H1 (cell line): ENCODE measurements at regions not wholly inside any gene's neighbourhood (a gene's known extent, or its start where the extent isn't known, plus 50 kb on each side); places are given as distances from the start of the nearest gene placed in this dataset.

Experiments used
- CTCF ChIA-PET: fragments of 300-600 bp; sonication (Branson Sonifier 250); formaldehyde crosslinking; loops from one replicate; lab custom pipeline; 2021; ENCODE audit not compliant: partially characterized antibody; lab: Charles Lee
- POLR2A ChIA-PET: fragments of 300-600 bp; sonication (Branson Sonifier 250); formaldehyde crosslinking; loops from one replicate; lab custom pipeline; 2021; ENCODE audit warnings: inconsistent platforms; ENCODE audit not compliant: partially characterized antibody; lab: Charles Lee
- DNase-seq, 2 experiments: peaks; one replicate each; pipeline versions ENCODE4 v3.0.0 to v3.0.0-alpha.2; 2010 to 2022; ENCODE audit warnings: low spot score in 2 of 2, low read depth in 1 of 2, mixed read lengths in 1 of 2
- FAIRE-seq: peaks from 2 replicates; lab custom pipeline; 2011; peaks lifted over from hg19 to GRCh38; lab: Jason Lieb, UNC
- H2AFZ ChIP-seq: 2 replicates; pipeline ENCODE4 v1.8.1; 2012; ENCODE audit warnings: low read length, inconsistent platforms
- H2AK5ac ChIP-seq: 2 replicates; pipeline ENCODE4 v1.6.1; 2013; ENCODE audit warnings: low read depth, low read length
- H2BK120ac ChIP-seq: replicated peaks from 2 replicates; pipeline ENCODE3; 2013; ENCODE audit warnings: low read depth, low read length, inconsistent platforms
- H2BK12ac ChIP-seq: 2 replicates; pipeline ENCODE4 v1.6.1; 2013; ENCODE audit warnings: low read depth, low read length
- H2BK15ac ChIP-seq: 2 replicates; pipeline ENCODE4 v1.6.1; 2013; ENCODE audit warnings: low read length
- H2BK20ac ChIP-seq: 2 replicates; pipeline ENCODE4 v1.6.1; 2013; ENCODE audit warnings: low read length
- H2BK5ac ChIP-seq: 2 replicates; pipeline ENCODE4 v1.6.1; 2013; ENCODE audit warnings: low read depth, low read length
- H3K14ac ChIP-seq: 2 replicates; pipeline ENCODE4 v1.6.1; 2013; ENCODE audit warnings: inconsistent platforms; ENCODE audit not compliant: insufficient read length
- H3K18ac ChIP-seq: 2 replicates; pipeline ENCODE4 v1.6.1; 2013; ENCODE audit warnings: low read length; ENCODE audit errors: extremely low read depth
- H3K23ac ChIP-seq: 2 replicates; pipeline ENCODE4 v1.6.1; 2013; ENCODE audit warnings: inconsistent platforms; ENCODE audit not compliant: insufficient read length
- H3K23me2 ChIP-seq: 2 replicates; pipeline ENCODE4 v1.6.1; 2013; ENCODE audit warnings: low read depth, low read length
- H3K27ac ChIP-seq: 2 replicates; pipeline ENCODE4 v1.6.1; 2011; ENCODE audit warnings: low read depth, low read length, inconsistent platforms
- H3K27me3 ChIP-seq, 4 experiments: replicated peaks in 1 of 4; 1 replicate in 1 of 4; 2 replicates in 3 of 4; pipeline versions ENCODE4 v1.6.1 to v1.8.1; 2011 to 2013; ENCODE audit warnings: low read length in 3 of 4, mild to moderate bottlenecking in 3 of 4, inconsistent platforms in 2 of 4, mixed read lengths in 2 of 4, moderate library complexity in 1 of 4; ENCODE audit not compliant: control insufficient read depth in 3 of 4, insufficient read depth in 3 of 4; ENCODE audit errors: extremely low read depth in 1 of 4
- H3K36me3 ChIP-seq, 4 experiments: 2 replicates each; pipeline versions ENCODE4 v1.6.1 to v1.8.1; 2011 to 2013; ENCODE audit warnings: mild to moderate bottlenecking in 4 of 4, low read length in 3 of 4, moderate library complexity in 2 of 4, control low read depth in 1 of 4, inconsistent platforms in 1 of 4; ENCODE audit not compliant: insufficient read depth in 4 of 4, control insufficient read depth in 2 of 4
- H3K4ac ChIP-seq: replicated peaks from 2 replicates; pipeline ENCODE3; 2013; ENCODE audit warnings: low read length, low read depth, mixed read lengths, inconsistent platforms; ENCODE audit not compliant: insufficient read length
- H3K4me1 ChIP-seq, 4 experiments: replicated peaks in 1 of 4; 1 replicate in 1 of 4; 2 replicates in 3 of 4; pipeline versions ENCODE4 v1.6.1 to v1.8.1; 2011 to 2013; ENCODE audit warnings: low read length in 3 of 4, inconsistent platforms in 2 of 4, mixed read lengths in 1 of 4; ENCODE audit not compliant: insufficient read depth in 4 of 4, control insufficient read depth in 3 of 4
- H3K4me2 ChIP-seq, 2 experiments: 2 replicates each; pipeline versions ENCODE4 v1.6.1 to v1.8.1; 2011 to 2013; ENCODE audit warnings: low read depth in 2 of 2, low read length in 2 of 2, control low read depth in 1 of 2, inconsistent platforms in 1 of 2, mild to moderate bottlenecking in 1 of 2; ENCODE audit not compliant: insufficient read depth in 1 of 2
- H3K4me3 ChIP-seq, 4 experiments: fragments of 200-600, 300-600 bp in 1 of 4; sonication (generic), shearing (Covaris generic), sonication (Bioruptor Twin) in 1 of 4; 2 replicates each; pipeline versions ENCODE4 v1.5.1 to v1.8.1; 2011 to 2016; ENCODE audit warnings: low read length in 4 of 4, low read depth in 3 of 4, control low read depth in 2 of 4, inconsistent platforms in 2 of 4, mild to moderate bottlenecking in 2 of 4, mixed read lengths in 1 of 4, moderate library complexity in 1 of 4; ENCODE audit not compliant: insufficient read depth in 2 of 4; ENCODE audit errors: extremely low read depth in 1 of 4
- H3K56ac ChIP-seq: replicated peaks from 2 replicates; pipeline ENCODE3; 2013; ENCODE audit warnings: low read depth, mild to moderate bottlenecking, mixed read lengths, low read length, inconsistent platforms; ENCODE audit not compliant: insufficient read length
- H3K79me1 ChIP-seq: 2 replicates; pipeline ENCODE4 v1.6.1; 2013; ENCODE audit warnings: low read depth, low read length, control low read depth
- H3K79me2 ChIP-seq, 2 experiments: 2 replicates each; pipeline versions ENCODE4 v1.6.1 to v1.8.1; 2012 to 2013; ENCODE audit warnings: low read length in 2 of 2, mild to moderate bottlenecking in 2 of 2, inconsistent platforms in 1 of 2; ENCODE audit not compliant: insufficient read depth in 2 of 2, control insufficient read depth in 1 of 2
- H3K9ac ChIP-seq, 4 experiments: replicated peaks in 1 of 4; 1 replicate in 1 of 4; 2 replicates in 3 of 4; pipeline versions ENCODE4 v1.6.1 to v1.8.1; 2011 to 2013; ENCODE audit warnings: low read depth in 3 of 4, low read length in 3 of 4, control low read depth in 2 of 4, mild to moderate bottlenecking in 2 of 4, moderate library complexity in 2 of 4, inconsistent platforms in 1 of 4; ENCODE audit errors: extremely low read depth in 1 of 4
- H3K9me3 ChIP-seq, 2 experiments: 2 replicates each; pipeline versions ENCODE4 v1.6.1 to v1.8.1; 2012 to 2013; ENCODE audit warnings: mild to moderate bottlenecking in 2 of 2, moderate library complexity in 2 of 2, control low read depth in 1 of 2, inconsistent platforms in 1 of 2, low read depth in 1 of 2, low read length in 1 of 2, mixed read lengths in 1 of 2; ENCODE audit not compliant: insufficient read depth in 2 of 2
- H4K20me1 ChIP-seq, 2 experiments: replicated peaks in 1 of 2; 2 replicates each; pipeline versions ENCODE3 to v1.8.1; 2011 to 2013; ENCODE audit warnings: inconsistent platforms in 2 of 2, low read length in 2 of 2, mild to moderate bottlenecking in 1 of 2; ENCODE audit not compliant: insufficient read depth in 2 of 2, control insufficient read depth in 1 of 2
- H4K5ac ChIP-seq: 2 replicates; pipeline ENCODE4 v1.6.1; 2013; ENCODE audit warnings: low read length, low read depth, mixed read lengths, inconsistent platforms; ENCODE audit not compliant: insufficient read length
- H4K8ac ChIP-seq: 2 replicates; pipeline ENCODE4 v1.8.0; 2013; ENCODE audit warnings: mild to moderate bottlenecking, moderate library complexity, low read length, inconsistent platforms; ENCODE audit not compliant: insufficient read depth; ENCODE audit errors: extremely low read depth
- H4K91ac ChIP-seq: replicated peaks from 2 replicates; pipeline ENCODE3; 2013; ENCODE audit warnings: low read length, mixed read lengths, inconsistent platforms; ENCODE audit not compliant: insufficient read length
- BACH1 ChIP-seq: IDR thresholded peaks from 2 replicates; pipeline ENCODE4 v1.6.1; 2012; ENCODE audit warnings: low read length, improper control_type of control experiment
- KDM5A ChIP-seq: fragments of 200-600 bp; IDR thresholded peaks from 2 replicates; pipeline ENCODE4 v1.7.1; 2012; ENCODE audit warnings: mild to moderate bottlenecking, low read length, inconsistent platforms, mixed read lengths
- PHF8 ChIP-seq: fragments of 200-600 bp; sonication (generic); conservative IDR thresholded peaks from 2 replicates; pipeline ENCODE4 v1.7.1; 2012; ENCODE audit warnings: low read depth, mild to moderate bottlenecking, inconsistent platforms, low read length, moderate library complexity
- POLR2A ChIP-seq, 2 experiments: IDR thresholded peaks; 1 replicate in 1 of 2; 2 replicates in 1 of 2; pipeline ENCODE4 v1.6.1; 2011; ENCODE audit warnings: low read depth in 2 of 2, low read length in 2 of 2, mild to moderate bottlenecking in 2 of 2; ENCODE audit errors: control extremely low read depth in 1 of 2
- RFX5 ChIP-seq: IDR thresholded peaks from 2 replicates; pipeline ENCODE4 v1.6.1; 2011; ENCODE audit warnings: low read depth, low read length, improper control_type of control experiment, borderline replicate concordance
- SAP30 ChIP-seq: fragments of 300-600 bp; sonication (generic); IDR thresholded peaks from 2 replicates; pipeline ENCODE4 v1.7.1; 2012; ENCODE audit warnings: low read length, moderate library complexity, mild to moderate bottlenecking, inconsistent platforms; ENCODE audit not compliant: insufficient read depth, insufficient replicate concordance
- SRF ChIP-seq: IDR thresholded peaks from 2 replicates; pipeline ENCODE4 v1.6.1; 2011; ENCODE audit warnings: mild to moderate bottlenecking, low read depth, low read length, moderate library complexity
- USF2 ChIP-seq: IDR thresholded peaks from 2 replicates; pipeline ENCODE4 v1.6.1; 2011; ENCODE audit warnings: low read length, improper control_type of control experiment

GRCh38 chr1:215472723-215473122 lies 94.4 kb upstream of the KCTD3 start:
- Histone ChIP-seq H3K79me1 (no peaks in the 10 kb centered on the region), H2AFZ (no peak overlapping the region), H3K14ac (no peak overlapping the region), H2BK15ac (no peak overlapping the region), H3K23ac (no peak overlapping the region), H3K27me3 (no peaks in the 10 kb centered on the region), H3K4me2 (no peak overlapping the region), H3K4me3 (no peak overlapping the region), H2BK5ac (no peak overlapping the region), H4K20me1 (no peaks in the 10 kb centered on the region), H3K23me2 (no peaks in the 10 kb centered on the region), H4K91ac (no peak overlapping the region), H3K79me2 (no peaks in the 10 kb centered on the region), H3K9ac (no peak overlapping the region), H4K8ac (no peak overlapping the region), H3K36me3 (no peaks in the 10 kb centered on the region), H2BK20ac (no peak overlapping the region), H2BK12ac (no peak overlapping the region), H4K5ac (no peak overlapping the region), H2BK120ac (no peak overlapping the region), H2AK5ac (no peak overlapping the region), H3K56ac (no peak overlapping the region), H3K18ac (no peak overlapping the region), H3K27ac (no peak overlapping the region), H3K9me3 (peaks cover 2 to 5% of the 10 kb centered on the region in 2 experiments; a peak in 1 of 4 replicates), H3K4me1 (no peaks in the 10 kb centered on the region), H3K4ac (no peak overlapping the region)
- FAIRE-seq (no peak), DNase-seq (no peak)
- TF ChIP-seq PHF8 (no peak), SAP30 (no peak), BACH1 (no peak), KDM5A (no peak), POLR2A (IDR thresholded peaks at IDR 0.05; ENCODE audit: control extremely low read depth in 1 of 2, low read depth in 2 of 2, low read length in 2 of 2) (no peak), USF2 (no peak), SRF (no peak), RFX5 (no peak)
- ChIA-PET POLR2A (no interaction called here), CTCF (interaction anchor here (1.3 kb wide), 1 partner anchor 10 kb away, joined by 3 read pairs; no protein-coding TSS in a partner anchor)
